GM12864 (cell line): ENCODE measurements at regions not wholly inside any gene's neighbourhood (a gene's known extent, or its start where the extent isn't known, plus 50 kb on each side); places are given as distances from the start of the nearest gene placed in this dataset.

Source experiments
- DNase-seq: peaks from one replicate; pipeline ENCODE4 v3.0.0-alpha.2; 2011; ENCODE audit warnings: low read depth
- H3K4me3 ChIP-seq: 2 replicates; pipeline ENCODE4 v1.5.1; 2011; ENCODE audit warnings: mild to moderate bottlenecking, low read depth, low read length, control low read depth
- CTCF ChIP-seq: IDR thresholded peaks from 2 replicates; pipeline ENCODE4 v1.5.1; 2011; ENCODE audit warnings: low read depth, mild to moderate bottlenecking, moderate library complexity, low read length, control low read depth, inconsistent platforms; ENCODE audit errors: missing control alignments

- no peak for DNase-seq
- H3K4me3 ChIP-seq = no peak overlapping the region
- no peak for TF ChIP-seq CTCF
Observed at GRCh38 chr16:60073376-60073775, 1339.3 kb upstream of the GOT2 start.

DNA sequence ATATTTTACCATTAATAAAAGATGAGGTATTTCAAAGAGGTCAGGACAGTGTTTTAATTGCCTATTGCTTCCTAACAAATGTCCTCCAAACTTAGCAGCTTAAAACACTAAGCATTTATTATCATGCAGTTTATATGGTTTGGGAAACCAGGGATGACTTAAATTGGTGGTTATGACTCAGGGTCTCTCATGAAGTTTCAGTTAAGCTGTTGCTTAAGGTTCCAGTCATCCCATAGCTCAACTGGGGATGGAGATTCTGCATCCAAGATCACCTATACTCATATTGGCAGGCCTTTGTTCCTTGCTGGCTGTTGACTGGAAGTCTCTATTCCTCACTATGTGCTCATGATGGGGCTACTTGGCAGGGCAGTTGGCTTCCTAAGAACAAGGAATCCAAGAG lies 1329.9 kb upstream of the GOT2 start:
- H3K4me3 ChIP-seq = no peak overlapping the region
- DNase-seq = no peak
- no peak for TF ChIP-seq CTCF

- DNase-seq = no peak
- H3K4me3 ChIP-seq = no peak overlapping the region
- TF ChIP-seq CTCF = no peak
Observed at GRCh38 chr16:60061396-60061795, 1327.3 kb upstream of the GOT2 start.

GRCh38 chr16:60060731-60061130 lies 1326.6 kb upstream of the GOT2 start:
- DNase-seq = no peak
- TF ChIP-seq CTCF = no peak
- no peak overlapping the region for H3K4me3 ChIP-seq

- DNase-seq = no peak
- no peak for TF ChIP-seq CTCF
- H3K4me3 ChIP-seq = no peak overlapping the region
Observed at GRCh38 chr16:60059141-60059540, 1325.0 kb upstream of the GOT2 start.

DNA sequence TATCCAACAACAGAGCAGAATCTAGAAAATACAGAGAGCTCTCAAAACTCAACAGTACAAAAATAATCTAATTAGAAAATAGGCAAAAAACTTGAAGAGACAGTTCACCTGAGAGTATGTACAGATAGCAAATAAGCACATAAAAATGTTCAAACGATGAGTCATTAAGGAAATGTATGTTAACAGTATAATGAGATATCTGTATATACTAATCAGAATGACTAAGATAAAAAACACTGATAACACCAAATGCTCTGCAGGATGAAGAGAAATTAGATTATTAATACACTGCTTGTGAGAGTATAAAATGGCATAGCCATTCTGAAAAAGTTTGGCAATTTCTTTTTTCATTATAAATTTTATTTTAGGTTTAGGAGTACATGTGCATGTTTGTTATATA lies 1307.6 kb upstream of the GOT2 start:
- no peak for TF ChIP-seq CTCF
- H3K4me3 ChIP-seq = no peak overlapping the region
- no peak for DNase-seq

DNA sequence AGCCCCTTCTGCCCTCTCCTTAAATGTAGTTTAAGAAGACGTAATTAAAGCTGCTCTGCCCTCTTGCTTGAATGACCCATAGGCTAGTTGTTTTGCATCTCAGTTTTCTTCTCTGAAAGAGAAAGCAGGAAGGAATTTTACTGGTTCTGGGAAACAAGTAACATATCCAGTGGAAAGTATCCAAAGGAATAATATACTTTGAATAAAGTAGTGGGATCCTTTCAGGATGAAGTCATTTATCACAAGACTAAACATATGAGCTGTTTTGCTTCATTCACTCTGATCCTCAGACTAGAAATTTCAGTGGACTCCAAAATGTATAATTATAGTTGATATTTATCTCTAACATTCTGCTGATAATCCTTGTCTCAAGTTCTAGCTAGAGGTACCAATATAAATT lies 1297.6 kb upstream of the GOT2 start:
- TF ChIP-seq CTCF = no peak
- no peak for DNase-seq
- H3K4me3 ChIP-seq = no peak overlapping the region
